ENCODE measurements at regions not wholly inside any gene's neighbourhood (a gene's known extent, or its start where the extent isn't known, plus 50 kb on each side); places are given as distances from the start of the nearest gene placed in this dataset.
"Not testable (repeated sequence)": the region's sequence is repeated elsewhere in the genome, so short reads cannot be mapped to it uniquely, and the experiment has no call there.

DNA sequence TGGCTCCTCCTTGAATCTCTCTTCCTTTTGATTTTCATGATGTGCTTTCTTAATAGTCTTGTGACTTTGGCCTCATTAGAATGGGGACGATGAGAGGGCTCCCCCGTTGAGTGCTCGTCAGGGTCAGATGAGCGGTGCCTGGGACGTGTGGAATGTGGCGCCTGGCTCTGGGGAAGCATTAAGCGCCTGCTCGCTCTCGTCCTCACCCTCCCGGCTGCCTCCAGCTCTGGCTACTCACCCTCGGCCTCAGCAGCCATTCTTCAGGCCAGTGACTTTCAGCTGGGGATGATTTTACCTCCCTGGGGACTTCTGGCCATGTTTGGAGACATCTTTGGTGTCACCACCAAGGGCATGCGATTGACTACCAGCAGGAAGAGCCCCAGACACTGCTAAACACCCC is 69.7 kb downstream of the RPS6KA4 start:
- no peak for DNase-seq

DNA sequence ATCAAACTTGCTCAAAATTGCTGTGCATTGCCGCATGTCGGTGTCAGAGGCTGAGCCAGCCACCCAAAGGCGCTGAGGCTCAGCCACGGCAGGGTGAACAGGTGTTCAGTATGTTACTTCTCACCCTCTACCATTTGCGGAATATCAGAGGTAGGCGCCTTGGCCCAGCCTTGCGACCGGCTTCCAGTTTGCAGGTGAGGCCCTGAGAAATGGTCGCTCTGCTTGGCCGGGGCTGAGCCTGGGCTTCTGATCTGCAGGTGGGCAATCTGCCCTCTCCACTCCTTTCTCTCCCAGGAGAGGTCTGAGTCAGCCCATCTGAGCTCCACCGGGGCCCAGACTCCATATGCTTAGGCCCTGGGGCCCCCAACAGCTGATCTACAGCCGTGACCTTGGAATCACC is 71.0 kb downstream of the RPS6KA4 start:
- no peak for DNase-seq

DNA sequence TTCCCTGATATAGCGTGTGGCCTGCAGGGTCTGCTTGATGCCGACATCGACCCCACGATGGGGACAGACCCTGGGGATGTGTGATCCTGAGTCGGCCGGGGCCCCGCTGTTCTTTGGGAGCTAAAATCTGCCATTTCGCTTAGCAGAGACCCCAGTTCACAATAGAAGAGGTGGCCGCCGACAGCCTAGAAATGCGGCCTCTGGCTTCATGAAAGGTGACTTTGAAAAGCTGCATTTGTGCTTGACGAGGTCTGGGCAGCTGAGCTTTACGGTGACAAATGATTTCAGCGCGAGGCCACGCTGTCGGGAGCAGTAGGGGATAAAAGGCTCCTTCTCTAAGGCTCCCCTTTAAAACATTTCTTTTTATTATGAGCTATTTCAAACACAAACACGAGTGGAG is 71.7 kb downstream of the RPS6KA4 start:
- no peak for DNase-seq

DNA sequence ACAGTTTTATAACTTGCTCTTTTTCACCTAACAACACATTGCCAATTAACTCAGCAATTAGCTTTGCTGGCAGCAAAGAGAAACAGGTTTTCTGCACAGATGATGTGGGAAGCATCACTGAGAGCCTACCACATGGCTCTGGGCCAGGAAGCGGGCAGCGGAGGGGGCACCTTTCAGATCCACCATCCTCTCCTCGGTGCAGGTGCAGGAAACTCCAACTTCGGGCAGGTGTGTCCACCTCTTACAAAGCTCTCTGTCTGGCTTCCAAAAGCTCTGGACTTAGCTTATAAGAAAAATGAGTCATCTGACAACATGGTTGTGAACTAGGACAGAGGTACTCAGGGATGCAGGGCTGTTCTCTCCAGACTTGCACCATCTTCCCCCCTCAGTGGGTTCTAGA is 77.0 kb downstream of the RPS6KA4 start:
- no peak for DNase-seq

DNA sequence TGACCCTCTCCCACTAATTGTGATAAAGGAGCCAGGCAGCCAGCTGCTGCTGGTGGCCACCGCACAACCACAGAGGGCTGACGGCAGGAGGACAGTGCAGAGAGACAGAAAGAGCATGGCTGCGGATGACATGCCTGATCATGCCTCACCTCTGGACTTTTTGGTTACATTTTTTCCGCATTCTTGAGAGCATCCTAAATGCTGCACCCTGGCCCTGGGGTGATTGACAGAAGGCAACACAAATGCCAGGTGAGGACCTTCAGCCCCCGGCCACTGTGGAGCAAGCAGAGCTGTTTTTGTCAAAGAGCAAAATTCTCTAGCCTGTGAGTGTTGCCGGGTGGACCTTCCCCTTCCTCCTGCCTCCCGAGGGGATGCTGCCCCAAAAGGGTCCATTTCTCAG is 78.5 kb downstream of the RPS6KA4 start:
- no peak for DNase-seq

DNA sequence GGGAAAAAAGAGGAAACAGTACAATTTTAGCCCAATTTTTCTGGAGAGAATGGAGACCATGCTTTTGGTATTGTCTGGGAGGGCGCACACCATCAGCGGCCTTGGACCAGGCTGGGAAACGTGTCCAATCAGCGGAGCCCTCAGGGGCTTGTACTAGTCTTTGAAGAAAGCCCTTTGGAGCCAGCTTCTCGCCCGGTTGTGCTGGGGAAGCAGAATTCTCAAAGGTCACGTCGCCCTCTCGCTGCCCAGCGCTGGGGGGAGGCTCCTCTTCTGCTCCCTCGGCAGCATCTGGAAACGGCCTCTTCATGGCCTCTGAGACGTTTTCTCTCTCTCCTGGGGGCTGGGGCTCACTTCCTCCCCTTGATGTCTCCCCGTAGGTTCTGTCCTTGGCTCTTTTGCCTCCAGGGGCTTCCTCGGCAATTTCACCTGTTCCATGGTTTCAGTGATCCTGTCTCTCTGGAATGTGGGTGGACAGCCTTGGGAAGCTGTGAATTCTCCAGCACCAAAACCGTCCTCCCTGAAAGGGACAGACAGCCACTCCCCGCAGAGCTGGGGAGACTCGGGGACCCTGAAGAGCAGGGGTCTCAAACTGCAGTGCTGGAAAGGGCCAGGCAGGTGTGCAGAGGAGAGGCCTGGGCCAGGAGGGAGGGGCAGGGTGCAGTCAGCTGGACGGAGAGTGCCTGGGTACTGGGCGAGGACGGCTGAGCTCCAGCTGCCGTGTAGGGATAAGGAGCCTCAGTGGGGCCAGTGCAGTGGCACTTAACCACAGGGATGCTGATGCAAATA is 80.2 kb downstream of the RPS6KA4 start:
- DNase-seq: no peak

DNA sequence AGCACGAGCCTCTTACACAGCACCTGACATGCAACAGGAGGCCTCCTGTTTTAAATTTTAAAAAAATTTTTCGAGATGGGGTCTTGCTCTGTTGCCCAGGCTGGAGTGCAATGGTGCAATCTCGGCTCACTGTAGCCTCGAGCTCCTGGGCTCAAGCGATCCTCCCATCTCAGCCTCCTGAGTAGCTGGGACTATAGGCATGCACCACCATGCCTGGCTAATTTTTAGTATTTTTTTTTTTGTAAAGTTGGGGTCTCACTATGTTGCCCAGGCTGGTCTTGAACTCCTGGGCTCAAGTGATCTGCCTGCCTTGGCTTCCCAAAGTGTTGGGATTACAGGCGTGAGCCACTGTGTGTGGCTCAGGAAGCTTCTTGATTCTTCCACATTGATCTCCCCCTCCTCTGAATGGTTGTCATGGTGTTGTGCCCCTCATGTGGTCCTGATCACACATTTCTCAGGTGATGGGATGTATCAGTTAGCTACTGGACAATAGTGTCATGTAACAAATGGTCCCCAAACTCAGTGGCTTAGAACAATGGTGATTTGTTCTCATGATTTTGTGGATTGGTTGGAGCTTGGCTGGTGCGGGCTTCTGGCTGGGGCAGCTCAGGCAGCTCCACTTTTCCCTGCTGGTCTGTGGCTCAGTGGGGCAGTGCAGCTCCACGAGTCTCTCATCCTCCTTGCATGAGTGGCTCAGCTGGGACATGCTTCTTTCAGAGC is 81.0 kb downstream of the RPS6KA4 start:
- DNase-seq: not testable (repeated sequence)

DNA sequence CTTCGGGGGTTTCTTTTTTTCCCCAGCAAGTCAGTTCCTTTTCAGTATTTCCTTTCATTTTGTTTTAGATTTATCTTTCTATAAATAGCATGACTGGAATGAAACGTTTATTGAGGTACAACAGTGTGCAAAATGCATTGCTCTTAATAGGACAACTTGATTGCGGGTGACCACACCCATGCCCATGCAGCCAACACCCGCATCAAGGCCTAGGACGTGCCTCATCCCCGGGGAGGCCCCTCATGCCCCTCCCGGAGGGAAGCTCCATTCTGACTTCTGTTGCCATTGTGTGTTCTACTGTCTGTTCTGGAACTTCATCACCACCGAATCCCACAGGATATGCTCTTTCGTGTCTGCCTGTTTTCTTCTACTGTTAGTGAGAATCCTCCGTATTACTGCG is 82.2 kb downstream of the RPS6KA4 start:
- DNase-seq: no peak

DNA sequence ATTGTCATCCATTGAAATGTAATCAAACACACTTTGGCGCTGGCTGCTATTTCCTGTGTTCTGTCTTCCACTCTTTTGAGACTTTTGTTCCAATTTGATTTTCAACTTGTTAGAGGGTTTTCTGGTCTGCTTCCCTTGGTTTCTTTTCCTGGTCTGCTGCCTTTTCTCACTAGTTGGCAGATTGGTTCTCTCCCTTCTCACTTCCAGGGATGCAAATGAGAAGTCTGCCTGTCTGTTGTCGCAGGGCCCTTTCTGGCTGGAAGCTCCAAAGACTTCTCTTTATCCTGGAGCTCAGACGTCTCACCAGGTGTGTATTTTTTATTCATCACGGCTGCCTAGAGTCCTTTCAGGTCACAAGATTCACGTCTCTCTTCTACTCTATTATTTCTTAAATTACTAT is 84.0 kb downstream of the RPS6KA4 start:
- DNase-seq: no peak

DNA sequence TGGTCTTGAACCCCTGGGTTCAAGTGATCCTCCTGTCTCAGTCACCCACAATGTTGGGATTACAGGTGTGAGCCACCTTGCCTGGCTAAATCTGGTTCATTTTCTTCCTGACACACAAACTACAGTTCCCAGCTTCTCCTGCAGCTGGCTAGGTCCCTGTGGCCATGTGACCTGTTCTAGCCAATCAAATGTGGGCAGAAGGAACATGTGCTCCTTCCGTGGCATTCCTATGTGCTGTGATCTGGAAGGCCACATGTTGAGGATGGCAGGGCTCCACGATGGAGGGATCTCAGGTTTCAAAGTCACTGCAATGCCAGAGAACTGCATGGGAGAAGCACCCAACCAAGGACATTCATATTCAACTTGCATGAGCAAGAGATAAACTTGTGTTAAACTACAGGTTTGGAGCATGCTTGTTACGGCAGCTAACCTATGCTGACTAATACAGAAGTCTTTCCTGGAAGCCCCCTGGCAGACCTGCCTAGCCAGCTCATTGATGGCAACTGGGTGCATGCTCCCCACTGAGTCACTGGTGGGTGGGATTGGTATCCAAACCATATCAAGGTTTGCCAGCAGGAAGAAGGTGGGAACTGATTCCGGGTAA is 86.0 kb downstream of the RPS6KA4 start:
- DNase-seq: no peak

DNA sequence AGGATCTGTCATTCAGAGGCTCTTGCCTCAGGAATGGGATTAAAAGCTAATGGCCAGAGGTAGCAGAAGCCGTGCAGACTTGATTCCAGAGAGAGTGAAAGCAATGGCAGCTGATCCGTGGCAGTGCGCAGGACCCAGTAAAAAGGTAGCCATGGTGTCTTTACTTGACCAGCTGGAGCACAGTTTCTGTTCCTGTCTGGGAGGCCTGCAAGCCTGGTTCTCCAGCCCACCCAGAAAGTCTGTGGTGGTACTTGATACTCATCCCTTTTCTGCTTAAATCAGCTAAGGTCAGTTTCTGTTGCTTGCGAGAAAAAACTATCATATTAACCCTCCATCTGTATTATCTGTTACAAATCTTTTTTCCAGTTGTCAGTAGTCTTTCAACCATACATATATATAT is 86.7 kb downstream of the RPS6KA4 start:
- DNase-seq: no peak

DNA sequence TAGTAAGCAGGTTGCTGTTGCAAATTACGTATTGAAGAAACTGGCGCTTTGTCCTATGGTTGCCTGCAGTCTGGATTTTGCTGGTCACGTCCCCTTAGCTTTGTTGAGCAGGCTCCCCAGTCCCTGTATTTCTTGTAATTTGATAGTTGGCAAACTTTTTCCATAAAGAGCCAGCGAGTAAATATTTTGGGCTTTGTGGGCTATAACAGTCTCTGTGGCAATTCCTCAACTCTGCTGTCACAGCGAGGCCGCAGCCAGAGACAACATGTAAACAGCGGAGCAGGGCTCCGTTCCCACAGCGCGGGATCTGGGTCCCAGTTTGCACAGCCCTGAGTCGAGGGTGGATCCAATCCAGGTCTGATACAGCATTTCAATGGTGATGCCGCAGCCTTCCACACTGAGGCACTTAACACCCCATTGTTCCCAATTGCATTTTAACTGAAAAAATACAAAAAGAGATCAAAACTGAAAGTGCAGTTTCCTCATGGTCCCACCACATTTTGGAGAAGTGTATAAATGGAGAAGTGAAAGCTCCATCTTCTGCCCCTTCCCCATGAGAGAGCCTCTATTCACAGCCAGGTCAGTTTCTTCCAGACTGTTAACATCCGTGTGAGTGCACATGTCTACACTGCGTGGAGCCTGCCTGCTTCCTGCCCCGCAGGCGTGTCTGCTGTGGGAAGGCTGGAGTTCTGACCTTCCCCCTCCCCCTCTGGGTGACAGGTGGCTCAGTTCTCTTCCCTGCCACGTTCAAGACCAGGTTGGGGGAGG is 89.1 kb downstream of the RPS6KA4 start:
- no peak for DNase-seq

DNA sequence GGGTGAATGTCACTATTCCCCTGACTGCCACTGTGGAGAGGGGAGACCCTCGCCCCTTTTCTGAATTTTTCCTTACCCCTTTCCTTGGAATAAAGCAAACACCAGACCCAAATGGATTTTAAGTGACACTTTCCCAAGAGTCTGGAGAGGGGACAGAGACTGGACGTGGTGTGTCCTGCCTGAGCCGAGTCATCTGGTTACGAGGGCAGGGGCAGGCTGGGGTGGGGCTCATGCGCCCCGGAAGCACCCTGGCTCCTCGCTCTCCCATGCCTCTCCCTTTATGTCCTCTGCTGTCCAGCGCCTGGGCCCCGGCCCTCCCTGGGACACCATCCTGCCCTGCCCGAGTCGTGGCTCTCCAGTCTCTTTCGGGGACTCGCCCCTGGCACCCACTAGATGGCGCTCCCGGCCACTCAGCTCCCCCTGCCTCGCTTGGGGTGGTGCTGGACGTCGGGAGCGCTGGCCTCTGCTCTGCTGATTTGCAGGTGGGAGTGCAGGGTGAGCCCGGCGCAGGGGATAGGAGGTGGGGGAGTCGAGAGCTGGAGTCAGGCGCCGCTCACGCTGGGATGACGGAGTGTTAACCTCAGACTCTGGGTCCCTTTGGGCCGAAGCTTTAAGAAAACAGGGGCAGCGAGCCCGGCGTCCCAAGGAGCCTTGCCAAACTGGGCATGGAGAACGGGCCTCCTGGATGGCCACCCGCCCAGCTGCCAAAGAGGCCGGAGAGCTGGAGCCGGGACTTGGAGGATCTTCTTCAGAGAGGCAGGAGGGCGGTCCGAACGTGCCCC is 89.8 kb downstream of the RPS6KA4 start:
- peak; percentile 69 for DNase-seq

DNA sequence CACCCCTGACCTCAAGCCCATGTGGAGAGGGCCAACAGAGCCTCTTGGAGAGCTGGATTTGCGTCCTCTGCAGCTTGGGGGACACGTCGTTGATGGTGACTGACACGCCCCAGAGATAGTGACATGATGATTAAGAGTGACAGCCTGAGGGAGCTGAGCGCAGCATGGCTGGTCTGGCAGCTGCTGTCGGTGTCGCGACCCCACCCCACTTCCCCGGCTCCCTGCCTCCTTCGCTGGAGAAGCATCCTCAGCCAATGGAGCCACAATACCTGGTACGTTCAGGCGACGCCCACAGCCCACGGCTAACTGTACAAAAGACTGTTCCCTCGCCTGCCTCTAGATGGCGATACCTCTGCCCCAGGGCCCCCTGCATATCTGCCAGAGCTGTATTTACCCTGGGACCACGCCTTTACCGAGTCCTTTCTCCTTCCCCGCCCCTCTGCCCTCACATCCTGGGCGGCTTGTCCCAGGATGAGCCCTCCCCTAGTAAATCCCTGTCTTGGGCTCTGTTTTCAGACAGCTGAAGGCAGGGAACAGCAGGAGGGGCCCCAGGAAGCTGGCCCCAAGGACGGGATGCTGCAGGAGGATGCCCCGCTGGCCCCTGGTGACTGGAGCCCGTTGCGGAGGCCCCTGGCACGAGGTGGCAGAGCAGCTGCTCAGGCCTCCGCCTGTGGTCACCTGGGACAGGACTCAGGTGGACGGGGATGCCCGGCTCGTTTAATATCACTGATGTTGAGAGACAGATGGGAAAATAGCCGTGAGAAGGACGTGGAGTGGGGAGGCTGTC is 90.6 kb downstream of the RPS6KA4 start:
- peak; percentile 66 for DNase-seq

DNA sequence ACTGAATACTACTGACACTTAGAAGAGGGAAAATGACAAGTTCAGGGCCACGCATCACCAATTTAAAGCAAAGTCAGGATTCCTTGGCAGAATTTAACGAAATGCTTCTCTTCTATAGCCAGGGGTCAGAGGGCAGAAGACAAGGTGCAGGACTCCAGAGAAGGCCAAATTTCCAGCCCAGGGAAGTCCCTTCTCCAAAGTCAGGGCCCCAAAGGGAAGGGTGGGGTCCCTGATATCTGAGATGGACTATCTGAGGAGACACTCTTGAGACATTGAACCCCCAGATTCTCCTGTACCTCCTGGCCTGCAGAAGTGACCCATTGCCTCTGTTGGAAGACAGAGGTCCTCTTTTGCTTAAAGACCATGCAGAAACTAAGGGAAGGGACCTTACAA is 91.2 kb downstream of the RPS6KA4 start:
- no peak for DNase-seq

DNA sequence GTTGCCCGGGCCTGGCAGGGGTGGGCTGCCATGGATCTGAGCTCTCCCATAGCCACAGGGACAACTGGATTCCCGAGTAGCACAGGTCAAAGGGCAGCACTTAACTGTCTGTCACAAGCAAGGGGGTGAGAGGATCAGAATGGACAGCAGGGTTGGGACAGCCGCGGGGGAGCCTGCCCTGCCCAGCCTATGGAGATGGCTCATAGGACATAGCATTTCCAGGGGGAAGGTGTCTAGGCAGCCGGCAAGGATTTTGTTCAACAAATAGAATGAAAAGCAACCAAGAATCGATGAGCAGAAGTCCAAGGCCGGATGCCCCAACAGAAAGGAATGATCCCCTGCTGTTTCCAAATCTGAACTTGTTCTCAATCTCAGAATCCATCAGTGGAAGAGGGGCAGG is 92.9 kb downstream of the RPS6KA4 start:
- no peak for DNase-seq

DNA sequence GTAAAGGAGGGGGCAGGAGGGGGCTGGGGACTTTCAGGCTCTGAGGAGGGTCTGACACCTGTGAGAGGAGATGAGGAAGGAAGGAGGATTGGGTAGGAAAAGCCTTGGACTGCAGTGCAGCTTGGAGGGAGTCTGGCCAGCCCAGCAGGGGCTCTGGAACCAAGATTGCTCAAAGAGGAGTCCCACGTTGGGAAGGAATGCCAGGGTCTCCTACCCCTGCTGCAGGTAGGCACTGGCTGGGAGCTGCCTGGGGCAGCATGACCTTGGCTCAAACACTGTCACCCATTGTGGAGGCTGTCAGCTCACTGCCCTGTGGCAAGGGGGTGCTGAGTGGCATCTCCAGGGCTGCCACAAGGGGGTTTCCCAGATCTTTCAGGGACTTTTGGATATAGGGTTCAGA is 94.5 kb downstream of the RPS6KA4 start:
- DNase-seq: no peak

DNA sequence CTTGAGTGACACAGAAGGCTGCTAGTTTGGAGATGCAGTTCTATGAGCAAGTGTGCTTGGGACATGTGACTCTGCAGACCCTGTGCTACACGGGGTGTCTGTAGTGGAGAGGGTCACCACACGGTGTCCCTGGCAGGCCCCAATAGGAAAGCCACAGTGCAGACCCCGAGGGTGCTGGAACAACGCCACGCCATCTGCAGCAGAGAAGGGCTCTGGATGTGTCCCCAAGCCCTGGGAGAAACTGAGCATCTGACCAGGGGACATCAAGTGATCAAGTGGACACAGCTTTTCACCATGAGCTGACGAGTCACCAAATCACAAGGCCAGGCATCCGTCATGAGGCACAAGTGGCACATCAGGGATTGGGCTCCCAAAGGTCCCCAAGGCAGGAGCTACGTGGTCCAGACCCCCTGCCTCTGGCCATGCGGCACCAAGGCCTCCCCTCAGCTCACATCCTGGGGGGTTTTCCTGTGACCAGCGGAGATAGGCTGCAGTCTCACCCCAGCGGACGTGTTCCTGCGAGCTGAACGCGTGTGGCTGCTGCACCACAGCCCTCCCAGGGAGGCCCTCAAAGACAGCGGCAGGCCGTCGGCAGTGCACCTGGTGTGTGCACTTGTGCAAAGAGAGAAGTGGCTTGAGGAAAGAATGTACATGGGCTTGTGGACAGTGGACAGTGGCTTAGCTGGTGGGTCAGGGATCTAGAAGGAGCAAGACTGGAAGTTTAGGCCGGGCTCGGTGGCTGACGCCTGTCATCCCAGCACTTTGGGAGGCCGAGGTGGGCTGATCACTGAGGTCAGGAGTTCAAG is 96.7 kb downstream of the RPS6KA4 start:
- no peak for DNase-seq

DNA sequence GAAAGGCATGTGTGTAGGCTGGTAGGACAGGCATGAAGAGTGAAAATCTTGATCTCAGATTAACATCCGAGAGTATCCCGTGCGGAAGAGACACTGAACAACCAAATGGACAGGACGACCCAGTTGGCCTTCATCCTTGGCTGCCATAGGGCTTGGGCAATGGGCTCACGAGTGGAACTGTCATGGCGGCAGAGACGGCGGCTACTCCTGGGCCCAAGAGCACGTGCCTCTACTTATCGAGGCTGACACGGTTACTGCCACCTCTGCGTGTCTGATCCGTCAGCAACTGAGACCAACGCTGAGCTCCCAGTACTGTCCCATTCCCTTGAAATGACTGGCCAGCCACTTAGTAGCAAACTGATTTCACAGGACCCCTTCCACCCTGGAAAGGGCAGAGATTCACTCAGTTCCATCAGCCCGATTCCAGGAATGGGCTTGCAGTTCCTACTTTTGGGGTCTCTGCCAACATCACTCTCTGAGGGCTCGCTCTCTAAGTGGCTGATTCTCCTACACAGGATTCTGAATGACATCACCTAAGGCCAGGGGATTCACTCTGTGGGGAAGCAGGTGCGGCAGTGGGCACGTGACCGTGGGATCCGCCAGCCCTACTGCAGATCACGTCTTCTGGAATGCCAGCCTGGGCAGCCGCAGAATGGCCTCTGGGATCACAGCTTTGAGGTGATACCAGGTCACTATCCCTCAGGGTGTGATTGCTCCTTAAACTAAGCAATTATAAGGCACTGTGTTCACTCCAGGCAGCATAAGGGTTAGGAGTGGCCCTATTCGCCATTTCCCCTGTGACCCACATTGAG is 97.8 kb downstream of the RPS6KA4 start:
- no peak for DNase-seq

DNA sequence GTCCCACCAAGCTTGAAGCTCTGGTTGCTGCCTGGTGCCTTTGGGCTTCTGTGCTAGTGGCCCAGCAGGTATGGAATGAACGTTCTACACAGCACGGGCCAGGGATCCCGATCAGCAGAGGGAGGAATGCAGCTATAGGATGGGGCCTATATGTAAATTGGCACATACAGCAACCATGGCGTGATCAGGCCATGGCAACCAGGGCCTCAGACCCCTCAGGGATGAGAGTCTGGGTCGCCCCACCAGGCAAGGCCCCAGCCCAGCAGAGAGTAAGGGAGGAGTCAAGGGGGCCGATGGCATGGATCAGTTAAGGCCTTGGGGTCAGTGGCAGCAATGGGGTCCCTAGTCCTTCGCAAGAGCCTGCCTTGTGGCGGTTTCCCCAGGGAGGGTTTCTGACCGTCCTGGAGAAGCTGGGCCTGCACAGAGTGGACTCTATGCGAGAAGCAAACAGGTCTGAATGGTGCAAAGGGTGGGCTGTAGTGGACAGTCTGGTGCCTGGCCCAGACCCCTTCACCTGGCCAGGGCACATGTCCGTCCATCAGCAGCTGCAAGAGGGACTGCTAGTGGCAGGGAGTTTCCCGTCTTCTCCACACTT is 98.2 kb upstream of the SLC22A11 start:
- DNase-seq: no peak
